Trophoblast cell (in vitro differentiated cells and primary cell): ENCODE measurements at regions not wholly inside any gene's neighbourhood (a gene's known extent, or its start where the extent isn't known, plus 50 kb on each side); places are given as distances from the start of the nearest gene placed in this dataset.

ENCODE experiments used
- DNase-seq, 2 donors: peaks; one replicate each; pipeline ENCODE4 v3.0.0-alpha.2; 2016
- H2AFZ ChIP-seq: 2 replicates; pipeline ENCODE4 v1.6.1; 2013; ENCODE audit warnings: low read length, moderate library complexity, mild to moderate bottlenecking; ENCODE audit not compliant: insufficient read depth, poor library complexity
- H2AK5ac ChIP-seq: 2 replicates; pipeline ENCODE4 v1.6.1; 2013; ENCODE audit warnings: mild to moderate bottlenecking, low read length
- H2BK120ac ChIP-seq: 2 replicates; pipeline ENCODE4 v1.6.1; 2013; ENCODE audit warnings: low read length, mild to moderate bottlenecking, moderate library complexity; ENCODE audit not compliant: insufficient read depth, poor library complexity
- H2BK12ac ChIP-seq: 2 replicates; pipeline ENCODE4 v1.6.1; 2013; ENCODE audit warnings: mild to moderate bottlenecking, low read length, moderate library complexity
- H2BK5ac ChIP-seq: 2 replicates; pipeline ENCODE4 v1.6.1; 2013; ENCODE audit warnings: low read length, low read depth, moderate library complexity, mild to moderate bottlenecking; ENCODE audit not compliant: poor library complexity
- H3K14ac ChIP-seq: 2 replicates; pipeline ENCODE4 v1.6.1; 2013; ENCODE audit warnings: mild to moderate bottlenecking, low read length
- H3K18ac ChIP-seq: 2 replicates; pipeline ENCODE4 v1.6.1; 2013; ENCODE audit warnings: mild to moderate bottlenecking, low read length
- H3K23ac ChIP-seq: 2 replicates; pipeline ENCODE4 v1.6.1; 2013; ENCODE audit warnings: low read length
- H3K27ac ChIP-seq: 2 replicates; pipeline ENCODE4 v1.5.1; 2013; ENCODE audit warnings: low read depth, mild to moderate bottlenecking, inconsistent platforms, low read length, moderate library complexity
- H3K27me3 ChIP-seq: 2 replicates; pipeline ENCODE4 v1.6.1; 2013; ENCODE audit warnings: inconsistent platforms, mild to moderate bottlenecking, low read length, moderate library complexity; ENCODE audit not compliant: insufficient read depth
- H3K36me3 ChIP-seq, 2 experiments: 1 replicate in 1 of 2; 2 replicates in 1 of 2; pipeline ENCODE4 v1.6.1; 2013; ENCODE audit warnings: low read length in 2 of 2, mild to moderate bottlenecking in 2 of 2, moderate library complexity in 1 of 2; ENCODE audit not compliant: insufficient read depth in 2 of 2, control insufficient read depth in 1 of 2
- H3K4ac ChIP-seq: 2 replicates; pipeline ENCODE4 v1.6.1; 2013; ENCODE audit warnings: low read depth, mild to moderate bottlenecking, low read length, moderate library complexity
- H3K4me1 ChIP-seq, 2 experiments: 1 replicate in 1 of 2; 2 replicates in 1 of 2; pipeline ENCODE4 v1.6.1; 2013; ENCODE audit warnings: low read length in 2 of 2, mild to moderate bottlenecking in 2 of 2, moderate library complexity in 1 of 2; ENCODE audit not compliant: insufficient read depth in 2 of 2, control insufficient read depth in 1 of 2
- H3K4me2 ChIP-seq: 2 replicates; pipeline ENCODE4 v1.6.1; 2013; ENCODE audit warnings: inconsistent platforms, mild to moderate bottlenecking, low read length, moderate library complexity
- H3K4me3 ChIP-seq: 2 replicates; pipeline ENCODE4 v1.5.1; 2013; ENCODE audit warnings: mild to moderate bottlenecking, low read depth, low read length, inconsistent platforms
- H3K79me1 ChIP-seq: one replicate; pipeline ENCODE4 v1.6.1; 2013; ENCODE audit warnings: low read length
- H3K79me2 ChIP-seq: 2 replicates; pipeline ENCODE4 v1.6.1; 2013; ENCODE audit warnings: low read length, mild to moderate bottlenecking; ENCODE audit not compliant: control insufficient read depth, insufficient read depth, poor library complexity
- H3K9ac ChIP-seq: 2 replicates; pipeline ENCODE4 v1.6.1; 2013; ENCODE audit warnings: mild to moderate bottlenecking, low read length
- H3K9me3 ChIP-seq: 2 replicates; pipeline ENCODE4 v1.6.1; 2013; ENCODE audit warnings: low read depth, mild to moderate bottlenecking, control low read depth, inconsistent platforms, low read length; ENCODE audit not compliant: insufficient read depth
- H4K12ac ChIP-seq: 2 replicates; pipeline ENCODE4 v1.6.1; 2013; ENCODE audit warnings: low read depth, mild to moderate bottlenecking, low read length, moderate library complexity
- H4K8ac ChIP-seq: 2 replicates; pipeline ENCODE4 v1.6.1; 2013; ENCODE audit warnings: low read depth, mild to moderate bottlenecking, low read length, moderate library complexity
- H4K91ac ChIP-seq: one replicate; pipeline ENCODE4 v1.6.1; 2013; ENCODE audit warnings: low read depth, mild to moderate bottlenecking, low read length, moderate library complexity
- WGBS: extraction: QIAGEN DNeasy Blood & Tissue Kit; methylation state at CpG from one replicate; pipeline ENCODE4 v1.1.7; 2013; ENCODE audit warnings: missing lambda C conversion rate; ENCODE audit not compliant: insufficient read length, insufficient coverage; ENCODE audit errors: extremely low coverage; 5-methylcytosine and 5-hydroxymethylcytosine counted together

GRCh38 chr2:219733746-219734145 lies 106.3 kb downstream of the SLC4A3 start:
- WGBS = no CpG with 5 or more reads among the region's 2 CpGs
- peak overlapping the region; percentile 29 for H4K8ac ChIP-seq

GRCh38 chr2:219736209-219736608 lies 108.8 kb downstream of the SLC4A3 start:
- Histone ChIP-seq H3K27me3 (no peaks in the 10 kb centered on the region), H3K4ac (no peak overlapping the region), H4K12ac (no peak overlapping the region), H2AFZ (no peak overlapping the region), H3K36me3 (no peaks in the 10 kb centered on the region), H3K79me1 (peaks cover 3% of the 10 kb centered on the region), H2AK5ac (no peak overlapping the region), H3K4me1 (peaks cover 0 to 5% of the 10 kb centered on the region in 2 experiments), H2BK120ac (no peak overlapping the region), H4K91ac (no peak overlapping the region), H3K4me2 (no peak overlapping the region), H3K9me3 (peaks cover 4% of the 10 kb centered on the region), H3K14ac (no peak overlapping the region), H2BK5ac (no peak overlapping the region), H3K18ac (no peak overlapping the region), H2BK12ac (no peak overlapping the region), H3K79me2 (no peaks in the 10 kb centered on the region), H3K23ac (no peak overlapping the region), H3K4me3 (no peak overlapping the region), H3K9ac (no peak overlapping the region), H3K27ac (no peak overlapping the region), H4K8ac (no peak overlapping the region)
- DNase-seq = peak; percentile 51 to 87
- WGBS = no CpG with 5 or more reads among the region's 3 CpGs

More at GRCh38 chr2:219733746-219734145, 106.3 kb downstream of the SLC4A3 start:
- Histone ChIP-seq H3K23ac (no peak overlapping the region), H3K36me3 (no peaks in the 10 kb centered on the region), H3K9ac (no peak overlapping the region), H3K4me1 (peaks cover 0 to 5% of the 10 kb centered on the region in 2 experiments), H2AFZ (no peak overlapping the region), H3K4me2 (no peak overlapping the region), H3K9me3 (no peaks in the 10 kb centered on the region), H2BK5ac (peak overlapping the region; percentile 69), H4K91ac (peak overlapping the region; percentile 25), H3K14ac (no peak overlapping the region), H2BK12ac (peak overlapping the region; percentile 50), H3K79me1 (peaks cover 3% of the 10 kb centered on the region), H3K18ac (no peak overlapping the region), H3K79me2 (no peaks in the 10 kb centered on the region), H4K12ac (no peak overlapping the region), H2AK5ac (no peak overlapping the region), H2BK120ac (peak overlapping the region; percentile 63), H3K27me3 (no peaks in the 10 kb centered on the region), H3K27ac (no peak overlapping the region), H3K4ac (no peak overlapping the region), H3K4me3 (no peak overlapping the region)
- DNase-seq = no peak

GRCh38 chr2:219737270-219737691 lies 109.9 kb downstream of the SLC4A3 start:
- H3K27ac ChIP-seq = no peak overlapping the region
- H3K4me3 ChIP-seq = no peak overlapping the region
- H3K9me3 ChIP-seq = peaks cover 4% of the 10 kb centered on the region
- H3K4me1 ChIP-seq = peaks cover 0 to 5% of the 10 kb centered on the region in 2 experiments
- H3K14ac ChIP-seq = no peak overlapping the region
- H4K12ac ChIP-seq = no peak overlapping the region
- WGBS = no CpG with 5 or more reads among the region's 4 CpGs
- no peak overlapping the region for H2BK5ac ChIP-seq
- no peak overlapping the region for H4K91ac ChIP-seq
- H3K18ac ChIP-seq = no peak overlapping the region
- H2BK12ac ChIP-seq = no peak overlapping the region
- H2AFZ ChIP-seq = no peak overlapping the region
- no peak overlapping the region for H3K23ac ChIP-seq
- H3K4ac ChIP-seq = no peak overlapping the region
- no peak overlapping the region for H4K8ac ChIP-seq
- no peak overlapping the region for H3K4me2 ChIP-seq
- no peak overlapping the region for H3K9ac ChIP-seq
- H3K79me1 ChIP-seq = peaks cover 3% of the 10 kb centered on the region
- no peaks in the 10 kb centered on the region for H3K27me3 ChIP-seq
- H2AK5ac ChIP-seq = no peak overlapping the region
- no peak for DNase-seq
- no peaks in the 10 kb centered on the region for H3K36me3 ChIP-seq
- no peak overlapping the region for H2BK120ac ChIP-seq
- no peaks in the 10 kb centered on the region for H3K79me2 ChIP-seq

GRCh38 chr2:219739066-219739465 lies 111.6 kb downstream of the SLC4A3 start:
- Histone ChIP-seq H3K23ac (no peak overlapping the region), H3K4me2 (no peak overlapping the region), H3K4me1 (no peaks in the 10 kb centered on the region), H4K12ac (no peak overlapping the region), H3K79me2 (no peaks in the 10 kb centered on the region), H3K27me3 (no peaks in the 10 kb centered on the region), H3K14ac (no peak overlapping the region), H3K9ac (no peak overlapping the region), H2BK120ac (no peak overlapping the region), H3K4ac (no peak overlapping the region), H2AFZ (no peak overlapping the region), H4K8ac (no peak overlapping the region), H3K79me1 (no peaks in the 10 kb centered on the region), H2BK5ac (no peak overlapping the region), H4K91ac (no peak overlapping the region), H3K36me3 (no peaks in the 10 kb centered on the region), H3K9me3 (peaks cover 4% of the 10 kb centered on the region), H2BK12ac (no peak overlapping the region), H2AK5ac (no peak overlapping the region), H3K18ac (no peak overlapping the region), H3K27ac (no peak overlapping the region), H3K4me3 (no peak overlapping the region)
- DNase-seq = no peak
- WGBS = no CpG with 5 or more reads among the region's 4 CpGs
